ENCODE measurements at regions not wholly inside any gene's neighbourhood (a gene's known extent, or its start where the extent isn't known, plus 50 kb on each side); places are given as distances from the start of the nearest gene placed in this dataset.

GRCh38 chr18:29012364-29012763 lies 835.4 kb upstream of the CDH2 start:
- no peaks in the 10 kb centered on the region for H3K36me3 ChIP-seq (ENCODE audit: control insufficient read depth, insufficient read depth, low read length)
- no peak for DNase-seq
- H3K9me3 ChIP-seq (replicated peaks; ENCODE audit: control insufficient read depth, low read depth, low read length): no peaks in the 10 kb centered on the region
- H3K4me1 ChIP-seq (ENCODE audit: control insufficient read depth, insufficient read depth, low read length): no peaks in the 10 kb centered on the region
- H3K27me3 ChIP-seq (ENCODE audit: control insufficient read depth, insufficient read depth, low read length): no peaks in the 10 kb centered on the region
- WGBS (ENCODE audit: insufficient coverage): 54% methylated on average over 2 of the region's 5 CpGs
- no peak overlapping the region for H3K4me3 ChIP-seq (ENCODE audit: low read length)
- H3K27ac ChIP-seq (ENCODE audit: low read length): no peak overlapping the region

- Histone ChIP-seq H3K27ac (ENCODE audit: low read length) (no peak overlapping the region), H3K4me1 (ENCODE audit: control insufficient read depth, insufficient read depth, low read length) (no peaks in the 10 kb centered on the region), H3K36me3 (ENCODE audit: control insufficient read depth, insufficient read depth, low read length) (no peaks in the 10 kb centered on the region), H3K9me3 (replicated peaks; ENCODE audit: control insufficient read depth, low read depth, low read length) (no peaks in the 10 kb centered on the region), H3K4me3 (ENCODE audit: low read length) (no peak overlapping the region), H3K27me3 (ENCODE audit: control insufficient read depth, insufficient read depth, low read length) (no peaks in the 10 kb centered on the region)
- DNase-seq: no peak
- 100% methylated on average over 1 of the region's 2 CpGs for WGBS (ENCODE audit: insufficient coverage)
Measured at GRCh38 chr18:29009250-29009803, 832.4 kb upstream of the CDH2 start.

GRCh38 chr18:29008809-29009208 lies 831.9 kb upstream of the CDH2 start:
- Histone ChIP-seq H3K27ac (ENCODE audit: low read length) (no peak overlapping the region), H3K36me3 (ENCODE audit: control insufficient read depth, insufficient read depth, low read length) (no peaks in the 10 kb centered on the region), H3K9me3 (replicated peaks; ENCODE audit: control insufficient read depth, low read depth, low read length) (no peaks in the 10 kb centered on the region), H3K27me3 (ENCODE audit: control insufficient read depth, insufficient read depth, low read length) (no peaks in the 10 kb centered on the region), H3K4me1 (ENCODE audit: control insufficient read depth, insufficient read depth, low read length) (no peaks in the 10 kb centered on the region), H3K4me3 (ENCODE audit: low read length) (no peak overlapping the region)
- no CpG with 5 or more reads among the region's 1 CpG for WGBS (ENCODE audit: insufficient coverage)
- DNase-seq: no peak

- Histone ChIP-seq H3K4me1 (ENCODE audit: control insufficient read depth, insufficient read depth, low read length) (no peaks in the 10 kb centered on the region), H3K9me3 (replicated peaks; ENCODE audit: control insufficient read depth, low read depth, low read length) (no peaks in the 10 kb centered on the region), H3K27me3 (ENCODE audit: control insufficient read depth, insufficient read depth, low read length) (no peaks in the 10 kb centered on the region), H3K36me3 (ENCODE audit: control insufficient read depth, insufficient read depth, low read length) (no peaks in the 10 kb centered on the region), H3K4me3 (ENCODE audit: low read length) (no peak overlapping the region), H3K27ac (ENCODE audit: low read length) (no peak overlapping the region)
- no peak for DNase-seq
- 75% methylated on average over 1 of the region's 2 CpGs for WGBS (ENCODE audit: insufficient coverage)
Measured at GRCh38 chr18:29007986-29008654, 831.2 kb upstream of the CDH2 start.

GRCh38 chr18:29004921-29005320 lies 828.0 kb upstream of the CDH2 start:
- WGBS (ENCODE audit: insufficient coverage): no CpG with 5 or more reads among the region's 1 CpG

GRCh38 chr18:29003194-29003593 lies 826.3 kb upstream of the CDH2 start:
- no peak overlapping the region for H3K27ac ChIP-seq (ENCODE audit: low read length)
- no peak for DNase-seq
- no peaks in the 10 kb centered on the region for H3K36me3 ChIP-seq (ENCODE audit: control insufficient read depth, insufficient read depth, low read length)
- no peaks in the 10 kb centered on the region for H3K9me3 ChIP-seq (replicated peaks; ENCODE audit: control insufficient read depth, low read depth, low read length)
- H3K27me3 ChIP-seq (ENCODE audit: control insufficient read depth, insufficient read depth, low read length): no peaks in the 10 kb centered on the region
- H3K4me1 ChIP-seq (ENCODE audit: control insufficient read depth, insufficient read depth, low read length): no peaks in the 10 kb centered on the region
- 83% methylated on average over 1 of the region's 2 CpGs for WGBS (ENCODE audit: insufficient coverage)
- H3K4me3 ChIP-seq (ENCODE audit: low read length): no peak overlapping the region

More at GRCh38 chr18:29004921-29005320, 828.0 kb upstream of the CDH2 start:
- no peak overlapping the region for H3K4me3 ChIP-seq (ENCODE audit: low read length)
- no peak overlapping the region for H3K27ac ChIP-seq (ENCODE audit: low read length)
- no peaks in the 10 kb centered on the region for H3K27me3 ChIP-seq (ENCODE audit: control insufficient read depth, insufficient read depth, low read length)
- no peaks in the 10 kb centered on the region for H3K4me1 ChIP-seq (ENCODE audit: control insufficient read depth, insufficient read depth, low read length)
- H3K36me3 ChIP-seq (ENCODE audit: control insufficient read depth, insufficient read depth, low read length): no peaks in the 10 kb centered on the region
- no peak for DNase-seq
- H3K9me3 ChIP-seq (replicated peaks; ENCODE audit: control insufficient read depth, low read depth, low read length): no peaks in the 10 kb centered on the region

GRCh38 chr18:29002747-29003146 lies 825.8 kb upstream of the CDH2 start:
- Histone ChIP-seq H3K4me3 (ENCODE audit: low read length) (no peak overlapping the region), H3K4me1 (ENCODE audit: control insufficient read depth, insufficient read depth, low read length) (no peaks in the 10 kb centered on the region), H3K27ac (ENCODE audit: low read length) (no peak overlapping the region), H3K9me3 (replicated peaks; ENCODE audit: control insufficient read depth, low read depth, low read length) (no peaks in the 10 kb centered on the region), H3K27me3 (ENCODE audit: control insufficient read depth, insufficient read depth, low read length) (no peaks in the 10 kb centered on the region), H3K36me3 (ENCODE audit: control insufficient read depth, insufficient read depth, low read length) (no peaks in the 10 kb centered on the region)
- WGBS (ENCODE audit: insufficient coverage): no CpG with 5 or more reads among the region's 8 CpGs
- DNase-seq: peak; percentile 17

GRCh38 chr18:28999726-29000125 lies 822.8 kb upstream of the CDH2 start:
- Histone ChIP-seq H3K36me3 (ENCODE audit: control insufficient read depth, insufficient read depth, low read length) (no peaks in the 10 kb centered on the region), H3K9me3 (replicated peaks; ENCODE audit: control insufficient read depth, low read depth, low read length) (no peaks in the 10 kb centered on the region), H3K27ac (ENCODE audit: low read length) (no peak overlapping the region), H3K4me1 (ENCODE audit: control insufficient read depth, insufficient read depth, low read length) (no peaks in the 10 kb centered on the region), H3K4me3 (ENCODE audit: low read length) (no peak overlapping the region), H3K27me3 (ENCODE audit: control insufficient read depth, insufficient read depth, low read length) (no peaks in the 10 kb centered on the region)
- no peak for DNase-seq
- WGBS (ENCODE audit: insufficient coverage): no CpG with 5 or more reads among the region's 1 CpG

- no peak overlapping the region for H3K27ac ChIP-seq (ENCODE audit: low read length)
- DNase-seq: no peak
- H3K9me3 ChIP-seq (replicated peaks; ENCODE audit: control insufficient read depth, low read depth, low read length): no peaks in the 10 kb centered on the region
- no peaks in the 10 kb centered on the region for H3K36me3 ChIP-seq (ENCODE audit: control insufficient read depth, insufficient read depth, low read length)
- no peak overlapping the region for H3K4me3 ChIP-seq (ENCODE audit: low read length)
- H3K4me1 ChIP-seq (ENCODE audit: control insufficient read depth, insufficient read depth, low read length): no peaks in the 10 kb centered on the region
- no peaks in the 10 kb centered on the region for H3K27me3 ChIP-seq (ENCODE audit: control insufficient read depth, insufficient read depth, low read length)
Measured at GRCh38 chr18:28995319-28995718, 818.4 kb upstream of the CDH2 start.

GRCh38 chr18:28984731-28985130 lies 807.8 kb upstream of the CDH2 start:
- no peak overlapping the region for H3K4me3 ChIP-seq (ENCODE audit: low read length)
- no peak overlapping the region for H3K27ac ChIP-seq (ENCODE audit: low read length)
- no peaks in the 10 kb centered on the region for H3K27me3 ChIP-seq (ENCODE audit: control insufficient read depth, insufficient read depth, low read length)
- WGBS (ENCODE audit: insufficient coverage): no CpG with 5 or more reads among the region's 1 CpG
- no peaks in the 10 kb centered on the region for H3K4me1 ChIP-seq (ENCODE audit: control insufficient read depth, insufficient read depth, low read length)
- no peaks in the 10 kb centered on the region for H3K36me3 ChIP-seq (ENCODE audit: control insufficient read depth, insufficient read depth, low read length)
- H3K9me3 ChIP-seq (replicated peaks; ENCODE audit: control insufficient read depth, low read depth, low read length): no peaks in the 10 kb centered on the region
- no peak for DNase-seq

GRCh38 chr18:28974504-28974903 lies 797.6 kb upstream of the CDH2 start:
- DNase-seq: no peak
- no peak overlapping the region for H3K4me3 ChIP-seq (ENCODE audit: low read length)
- H3K9me3 ChIP-seq (replicated peaks; ENCODE audit: control insufficient read depth, low read depth, low read length): no peaks in the 10 kb centered on the region
- no peak overlapping the region for H3K27ac ChIP-seq (ENCODE audit: low read length)
- no peaks in the 10 kb centered on the region for H3K27me3 ChIP-seq (ENCODE audit: control insufficient read depth, insufficient read depth, low read length)
- no CpG with 5 or more reads among the region's 1 CpG for WGBS (ENCODE audit: insufficient coverage)
- H3K4me1 ChIP-seq (ENCODE audit: control insufficient read depth, insufficient read depth, low read length): no peaks in the 10 kb centered on the region
- no peaks in the 10 kb centered on the region for H3K36me3 ChIP-seq (ENCODE audit: control insufficient read depth, insufficient read depth, low read length)

Measured in muscle of leg (tissue), 3 donors.